GM19468 (cell line): ENCODE measurements at regions not wholly inside any gene's neighbourhood (a gene's known extent, or its start where the extent isn't known, plus 50 kb on each side); places are given as distances from the start of the nearest gene placed in this dataset.

Experiments
- ATAC-seq: cut with Tn5 transposase; IDR thresholded peaks from one replicate; pipeline ENCODE4 v1.9.1; 2021; ENCODE audit warnings: mild to moderate bottlenecking, moderate library complexity, moderate number of reproducible peaks; ENCODE audit not compliant: unreplicated experiment; ENCODE audit errors: extremely low read depth

GRCh38 chr3:174397848-174398247 lies 461.3 kb upstream of the NAALADL2 start:
- ATAC-seq: no peak

GRCh38 chr3:174398761-174399160 lies 460.4 kb upstream of the NAALADL2 start:
- no peak for ATAC-seq

- ATAC-seq: no peak
Observed at GRCh38 chr3:174403831-174404230, 455.3 kb upstream of the NAALADL2 start.

- ATAC-seq: no peak
Observed at GRCh38 chr3:174408310-174408709, 450.8 kb upstream of the NAALADL2 start.

- ATAC-seq: no peak
Observed at GRCh38 chr3:174409086-174409743, 449.9 kb upstream of the NAALADL2 start.

- no peak for ATAC-seq
Observed at GRCh38 chr3:174413062-174413912, 445.8 kb upstream of the NAALADL2 start.

- ATAC-seq: no peak
Observed at GRCh38 chr3:174414902-174415301, 444.2 kb upstream of the NAALADL2 start.

GRCh38 chr3:174417573-174417972 lies 441.6 kb upstream of the NAALADL2 start:
- no peak for ATAC-seq

- no peak for ATAC-seq
Observed at GRCh38 chr3:174419216-174419615, 439.9 kb upstream of the NAALADL2 start.

- ATAC-seq: no peak
Observed at GRCh38 chr3:174423936-174424335, 435.2 kb upstream of the NAALADL2 start.

- no peak for ATAC-seq
Observed at GRCh38 chr3:174424656-174425055, 434.5 kb upstream of the NAALADL2 start.

- no peak for ATAC-seq
Observed at GRCh38 chr3:174425422-174425821, 433.7 kb upstream of the NAALADL2 start.

GRCh38 chr3:174430986-174431385 lies 428.1 kb upstream of the NAALADL2 start:
- no peak for ATAC-seq

- ATAC-seq: no peak
Observed at GRCh38 chr3:174431717-174432116, 427.4 kb upstream of the NAALADL2 start.

- ATAC-seq: no peak
Observed at GRCh38 chr3:174436367-174436766, 422.8 kb upstream of the NAALADL2 start.

- ATAC-seq: no peak
Observed at GRCh38 chr3:174438501-174439145, 420.5 kb upstream of the NAALADL2 start.

GRCh38 chr3:174439331-174440252 lies 419.5 kb upstream of the NAALADL2 start:
- ATAC-seq: no peak

- no peak for ATAC-seq
Observed at GRCh38 chr3:174440253-174440701, 418.9 kb upstream of the NAALADL2 start.

- peak; percentile 62 for ATAC-seq
Observed at GRCh38 chr3:174440741-174441587, 418.2 kb upstream of the NAALADL2 start.
